ENCODE measurements at regions not wholly inside any gene's neighbourhood (a gene's known extent, or its start where the extent isn't known, plus 50 kb on each side); places are given as distances from the start of the nearest gene placed in this dataset.
A peak's percentile ranks its signal among the peaks of the same experiment; 100 is the strongest.

DNA sequence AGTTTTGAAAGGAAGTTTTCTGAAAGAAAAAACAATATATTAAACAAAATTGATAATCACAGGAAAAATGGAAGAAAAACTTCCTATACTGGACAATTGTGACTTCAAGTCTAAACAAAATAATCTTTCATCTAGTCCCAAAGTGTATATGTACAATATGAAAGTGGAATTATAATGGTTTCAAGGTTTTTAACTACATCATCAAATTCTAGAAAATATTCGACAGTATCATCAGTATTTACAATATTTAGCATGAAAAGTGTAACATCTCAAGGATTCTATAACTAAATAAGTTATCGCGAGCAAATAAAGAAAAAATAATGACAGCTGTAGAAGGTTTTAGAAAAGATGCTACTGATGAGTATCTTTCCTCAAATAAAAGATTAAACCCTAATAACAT is 310.9 kb upstream of the LRFN5 start:
- no peak overlapping the region for H3K9ac ChIP-seq (ENCODE audit: low read length)
- no peak overlapping the region for H2AK5ac ChIP-seq (ENCODE audit: low read length)
- H3K4me1 ChIP-seq (ENCODE audit: control insufficient read depth in 1 of 2, insufficient read depth in 2 of 2, low read length in 2 of 2): no peaks in the 10 kb centered on the region
- no peaks in the 10 kb centered on the region for H3K9me3 ChIP-seq (ENCODE audit: insufficient read depth, low read depth, low read length)
- no peak overlapping the region for H4K91ac ChIP-seq (ENCODE audit: low read depth, low read length)
- no peak overlapping the region for H4K8ac ChIP-seq (ENCODE audit: low read depth, low read length)
- H3K4ac ChIP-seq (ENCODE audit: low read depth, low read length): no peak overlapping the region
- no peak for DNase-seq
- H2BK120ac ChIP-seq (ENCODE audit: insufficient read depth, low read length, poor library complexity): no peak overlapping the region
- no CpG with 5 or more reads among the region's 3 CpGs for WGBS (ENCODE audit: extremely low coverage, insufficient coverage, insufficient read length)
- no peak overlapping the region for H2AFZ ChIP-seq (ENCODE audit: insufficient read depth, low read length, poor library complexity)
- no peaks in the 10 kb centered on the region for H3K79me2 ChIP-seq (ENCODE audit: control insufficient read depth, insufficient read depth, low read length, poor library complexity)
- no peaks in the 10 kb centered on the region for H3K79me1 ChIP-seq (ENCODE audit: low read length)
- no peak overlapping the region for H2BK12ac ChIP-seq (ENCODE audit: low read length)
- no peak overlapping the region for H3K27ac ChIP-seq (ENCODE audit: low read depth, low read length)
- no peak overlapping the region for H3K23ac ChIP-seq (ENCODE audit: low read length)
- no peaks in the 10 kb centered on the region for H3K36me3 ChIP-seq (ENCODE audit: control insufficient read depth in 1 of 2, insufficient read depth in 2 of 2, low read length in 2 of 2)
- no peak overlapping the region for H3K18ac ChIP-seq (ENCODE audit: low read length)
- H2BK5ac ChIP-seq (ENCODE audit: low read depth, low read length, poor library complexity): no peak overlapping the region
- H3K27me3 ChIP-seq (ENCODE audit: insufficient read depth, low read length): no peaks in the 10 kb centered on the region
- H3K14ac ChIP-seq (ENCODE audit: low read length): no peak overlapping the region
- H3K4me3 ChIP-seq (ENCODE audit: low read depth, low read length): no peak overlapping the region
- no peak overlapping the region for H3K4me2 ChIP-seq (ENCODE audit: low read length)
- H4K12ac ChIP-seq (ENCODE audit: low read depth, low read length): no peak overlapping the region

DNA sequence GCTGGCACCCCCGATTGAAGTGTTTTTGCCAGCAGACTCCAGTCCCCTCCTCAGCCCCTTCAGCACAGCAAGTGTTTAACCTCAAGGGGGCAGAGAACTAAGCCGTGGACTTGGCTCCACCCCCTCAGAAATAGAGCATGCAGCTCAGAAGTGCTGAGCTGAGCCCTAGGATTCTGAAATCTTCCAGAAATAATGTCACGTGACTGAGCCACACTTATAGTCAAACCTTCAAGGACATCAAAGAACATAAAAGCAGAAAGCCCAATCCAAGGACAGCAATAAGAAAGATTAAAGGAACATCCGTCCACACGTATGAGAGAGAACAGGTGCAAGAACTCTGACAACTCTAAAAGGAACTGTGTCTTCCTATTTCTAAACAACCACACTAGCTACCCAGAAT is 317.7 kb upstream of the LRFN5 start:
- no peak overlapping the region for H2BK12ac ChIP-seq (ENCODE audit: low read length)
- H3K4ac ChIP-seq (ENCODE audit: low read depth, low read length): no peak overlapping the region
- no peak overlapping the region for H3K4me2 ChIP-seq (ENCODE audit: low read length)
- H3K36me3 ChIP-seq (ENCODE audit: control insufficient read depth in 1 of 2, insufficient read depth in 2 of 2, low read length in 2 of 2): no peaks in the 10 kb centered on the region
- H2AFZ ChIP-seq (ENCODE audit: insufficient read depth, low read length, poor library complexity): no peak overlapping the region
- no peaks in the 10 kb centered on the region for H3K79me1 ChIP-seq (ENCODE audit: low read length)
- H3K27me3 ChIP-seq (ENCODE audit: insufficient read depth, low read length): no peaks in the 10 kb centered on the region
- no peak overlapping the region for H3K18ac ChIP-seq (ENCODE audit: low read length)
- no peak overlapping the region for H3K27ac ChIP-seq (ENCODE audit: low read depth, low read length)
- H2BK5ac ChIP-seq (ENCODE audit: low read depth, low read length, poor library complexity): no peak overlapping the region
- H4K12ac ChIP-seq (ENCODE audit: low read depth, low read length): no peak overlapping the region
- H3K79me2 ChIP-seq (ENCODE audit: control insufficient read depth, insufficient read depth, low read length, poor library complexity): no peaks in the 10 kb centered on the region
- H3K9me3 ChIP-seq (ENCODE audit: insufficient read depth, low read depth, low read length): no peaks in the 10 kb centered on the region
- no peak overlapping the region for H2AK5ac ChIP-seq (ENCODE audit: low read length)
- no peaks in the 10 kb centered on the region for H3K4me1 ChIP-seq (ENCODE audit: control insufficient read depth in 1 of 2, insufficient read depth in 2 of 2, low read length in 2 of 2)
- no peak overlapping the region for H3K9ac ChIP-seq (ENCODE audit: low read length)
- no peak overlapping the region for H3K23ac ChIP-seq (ENCODE audit: low read length)
- H2BK120ac ChIP-seq (ENCODE audit: insufficient read depth, low read length, poor library complexity): no peak overlapping the region
- no peak for DNase-seq
- H4K8ac ChIP-seq (ENCODE audit: low read depth, low read length): no peak overlapping the region
- H3K4me3 ChIP-seq (ENCODE audit: low read depth, low read length): no peak overlapping the region
- WGBS (ENCODE audit: extremely low coverage, insufficient coverage, insufficient read length): no CpG with 5 or more reads among the region's 5 CpGs
- H3K14ac ChIP-seq (ENCODE audit: low read length): no peak overlapping the region
- no peak overlapping the region for H4K91ac ChIP-seq (ENCODE audit: low read depth, low read length)

DNA sequence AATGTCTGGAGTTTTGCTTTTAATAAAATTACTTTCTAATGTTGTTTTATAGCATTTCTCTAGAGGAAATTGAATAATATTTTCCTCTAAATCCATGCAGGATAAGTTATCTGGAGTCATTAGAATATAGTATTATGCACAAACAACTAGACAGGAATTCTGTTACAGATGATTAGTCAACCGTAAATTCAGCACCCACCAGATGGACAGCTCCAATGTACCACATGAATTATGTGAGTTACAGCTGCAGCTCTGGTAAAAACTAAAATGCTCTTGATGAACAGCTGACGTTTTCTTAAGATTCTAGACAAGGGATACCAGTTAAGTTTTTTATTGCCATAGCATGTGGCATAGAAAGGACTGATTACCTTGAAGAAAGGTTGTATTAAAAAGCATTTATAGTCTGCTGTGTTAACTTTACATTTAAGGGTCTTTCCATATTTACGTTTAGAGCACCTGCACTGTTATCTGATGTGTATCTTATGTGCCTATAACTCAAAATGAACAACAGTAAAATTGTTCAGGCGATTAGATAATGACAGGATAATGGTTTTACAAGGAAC is 321.4 kb upstream of the LRFN5 start:
- Histone ChIP-seq H3K36me3 (ENCODE audit: control insufficient read depth in 1 of 2, insufficient read depth in 2 of 2, low read length in 2 of 2) (no peaks in the 10 kb centered on the region), H4K12ac (ENCODE audit: low read depth, low read length) (no peak overlapping the region), H3K14ac (ENCODE audit: low read length) (no peak overlapping the region), H2AFZ (ENCODE audit: insufficient read depth, low read length, poor library complexity) (no peak overlapping the region), H3K9me3 (ENCODE audit: insufficient read depth, low read depth, low read length) (no peaks in the 10 kb centered on the region), H3K27ac (ENCODE audit: low read depth, low read length) (no peak overlapping the region), H3K27me3 (ENCODE audit: insufficient read depth, low read length) (no peaks in the 10 kb centered on the region), H3K4me1 (ENCODE audit: control insufficient read depth in 1 of 2, insufficient read depth in 2 of 2, low read length in 2 of 2) (no peaks in the 10 kb centered on the region), H3K4ac (ENCODE audit: low read depth, low read length) (no peak overlapping the region), H2BK5ac (ENCODE audit: low read depth, low read length, poor library complexity) (no peak overlapping the region), H4K91ac (ENCODE audit: low read depth, low read length) (no peak overlapping the region), H3K4me3 (ENCODE audit: low read depth, low read length) (no peak overlapping the region), H3K79me2 (ENCODE audit: control insufficient read depth, insufficient read depth, low read length, poor library complexity) (no peaks in the 10 kb centered on the region), H2BK12ac (ENCODE audit: low read length) (no peak overlapping the region), H3K9ac (ENCODE audit: low read length) (no peak overlapping the region), H3K18ac (ENCODE audit: low read length) (no peak overlapping the region), H3K79me1 (ENCODE audit: low read length) (no peaks in the 10 kb centered on the region), H2AK5ac (ENCODE audit: low read length) (no peak overlapping the region), H4K8ac (ENCODE audit: low read depth, low read length) (no peak overlapping the region), H3K23ac (ENCODE audit: low read length) (no peak overlapping the region), H3K4me2 (ENCODE audit: low read length) (no peak overlapping the region), H2BK120ac (ENCODE audit: insufficient read depth, low read length, poor library complexity) (no peak overlapping the region)
- peak; percentile 6 to 61 for DNase-seq
- no CpG with 5 or more reads among the region's 4 CpGs for WGBS (ENCODE audit: extremely low coverage, insufficient coverage, insufficient read length)

DNA sequence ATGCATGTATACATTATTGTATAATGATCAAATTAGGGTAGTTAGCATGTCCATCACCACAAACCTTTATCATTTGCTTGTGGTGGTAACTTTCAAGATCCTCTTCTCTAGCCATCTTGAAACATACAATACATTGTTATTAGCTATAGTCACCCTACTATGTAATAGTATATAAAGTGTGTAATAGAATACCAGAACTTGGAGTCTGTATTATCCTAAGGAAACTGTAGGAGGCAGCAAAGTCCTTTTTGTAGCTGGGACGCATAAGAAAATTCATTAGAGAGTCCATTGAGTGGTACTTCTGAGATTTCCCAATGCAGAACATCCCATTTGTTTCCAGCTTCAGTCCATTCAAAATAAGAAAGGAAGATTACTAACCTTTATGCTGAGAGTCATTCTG is 325.9 kb upstream of the LRFN5 start:
- Histone ChIP-seq H3K4me1 (ENCODE audit: control insufficient read depth in 1 of 2, insufficient read depth in 2 of 2, low read length in 2 of 2) (no peaks in the 10 kb centered on the region), H3K4me3 (ENCODE audit: low read depth, low read length) (no peak overlapping the region), H3K4me2 (ENCODE audit: low read length) (no peak overlapping the region), H2AK5ac (ENCODE audit: low read length) (no peak overlapping the region), H3K27me3 (ENCODE audit: insufficient read depth, low read length) (no peaks in the 10 kb centered on the region), H3K9ac (ENCODE audit: low read length) (no peak overlapping the region), H3K23ac (ENCODE audit: low read length) (no peak overlapping the region), H2BK5ac (ENCODE audit: low read depth, low read length, poor library complexity) (no peak overlapping the region), H2BK120ac (ENCODE audit: insufficient read depth, low read length, poor library complexity) (no peak overlapping the region), H3K9me3 (ENCODE audit: insufficient read depth, low read depth, low read length) (no peaks in the 10 kb centered on the region), H4K12ac (ENCODE audit: low read depth, low read length) (no peak overlapping the region), H3K27ac (ENCODE audit: low read depth, low read length) (no peak overlapping the region), H3K4ac (ENCODE audit: low read depth, low read length) (no peak overlapping the region), H3K14ac (ENCODE audit: low read length) (no peak overlapping the region), H2AFZ (ENCODE audit: insufficient read depth, low read length, poor library complexity) (no peak overlapping the region), H3K18ac (ENCODE audit: low read length) (no peak overlapping the region), H3K79me1 (ENCODE audit: low read length) (no peaks in the 10 kb centered on the region), H4K91ac (ENCODE audit: low read depth, low read length) (no peak overlapping the region), H2BK12ac (ENCODE audit: low read length) (no peak overlapping the region), H4K8ac (ENCODE audit: low read depth, low read length) (no peak overlapping the region), H3K79me2 (ENCODE audit: control insufficient read depth, insufficient read depth, low read length, poor library complexity) (no peaks in the 10 kb centered on the region), H3K36me3 (ENCODE audit: control insufficient read depth in 1 of 2, insufficient read depth in 2 of 2, low read length in 2 of 2) (no peaks in the 10 kb centered on the region)
- peak in 1 of 2 donors; percentile 58 for DNase-seq
- no CpG with 5 or more reads among the region's 1 CpG for WGBS (ENCODE audit: extremely low coverage, insufficient coverage, insufficient read length)

All from trophoblast cell (in vitro differentiated cells and primary cell).